PC-3 (cell line): ENCODE measurements at regions not wholly inside any gene's neighbourhood (a gene's known extent, or its start where the extent isn't known, plus 50 kb on each side); places are given as distances from the start of the nearest gene placed in this dataset.

Source experiments
- CTCF ChIP-seq: fragments of 300-600 bp; sonication (generic); conservative IDR thresholded peaks from 2 replicates; pipeline ENCODE4 v1.5.1; 2017; ENCODE audit warnings: antibody characterized with exemption, low read depth, mild to moderate bottlenecking, low read length
- EZH2 ChIP-seq: fragments of 300-600 bp; sonication (generic); IDR thresholded peaks from one replicate; pipeline ENCODE4 v1.6.1; 2017; ENCODE audit warnings: antibody characterized with exemption, mild to moderate bottlenecking, low read length; ENCODE audit not compliant: unreplicated experiment

- TF ChIP-seq CTCF (no peak), EZH2 (no peak)
These were observed 289.3 kb downstream of the SHOX2 start for GRCh38 chr3:157816896-157817295.
